ENCODE measurements at regions not wholly inside any gene's neighbourhood (a gene's known extent, or its start where the extent isn't known, plus 50 kb on each side); places are given as distances from the start of the nearest gene placed in this dataset.

- TF ChIP-seq POLR2A (IDR thresholded peaks at IDR 0.05) (no peak), CTCF (IDR thresholded peaks at IDR 0.05) (no peak)
- intact Hi-C loops (cut with DNase I): no loop called here
- Histone ChIP-seq H3K9me3 (no peaks in the 10 kb centered on the region), H3K36me3 (replicated peaks in 1 of 2; ENCODE audit: insufficient read depth in 1 of 2, low read depth in 2 of 2) (no peaks in the 10 kb centered on the region), H3K4me1 (no peaks in the 10 kb centered on the region), H3K27me3 (no peaks in the 10 kb centered on the region), H3K27ac (no peak overlapping the region), H3K4me3 (no peak overlapping the region)
- 81 to 95% methylated on average over 6 of the region's 6 CpGs for whole genome bisulfite sequencing, 2 donors
- DNase-seq: no peak
- no peak for ATAC-seq
These were observed 227.0 kb upstream of the RFC3 start for GRCh38 chr13:33590936-33591335.

GRCh38 chr13:33606692-33607091 is 211.3 kb upstream of the RFC3 start:
- no peak for DNase-seq
- TF ChIP-seq CTCF (IDR thresholded peaks at IDR 0.05) (no peak), POLR2A (IDR thresholded peaks at IDR 0.05) (no peak)
- 74 to 88% methylated on average over 7 of the region's 7 CpGs for WGBS, 2 donors
- no peak for ATAC-seq
- H3K27me3 ChIP-seq: no peaks in the 10 kb centered on the region
- no peak overlapping the region for H3K4me3 ChIP-seq
- no peaks in the 10 kb centered on the region for H3K9me3 ChIP-seq
- H3K36me3 ChIP-seq (replicated peaks in 1 of 2; ENCODE audit: insufficient read depth in 1 of 2, low read depth in 2 of 2): no peaks in the 10 kb centered on the region
- intact Hi-C loops (cut with DNase I): no loop called here
- peaks cover 16% of the 10 kb centered on the region for H3K4me1 ChIP-seq
- no peak overlapping the region for H3K27ac ChIP-seq

- Histone ChIP-seq H3K4me3 (no peak overlapping the region), H3K27ac (peak overlapping the region; percentile 13 to 77 (median 74)), H3K9me3 (no peaks in the 10 kb centered on the region), H3K27me3 (no peaks in the 10 kb centered on the region), H3K36me3 (replicated peaks in 1 of 2; ENCODE audit: insufficient read depth in 1 of 2, low read depth in 2 of 2) (no peaks in the 10 kb centered on the region), H3K4me1 (peaks cover 21% of the 10 kb centered on the region)
- DNase-seq (peak in 1 of 4 donors; percentile 23), ATAC-seq (peak; percentile 30)
- intact Hi-C loops (cut with DNase I): no loop called here
- 81 to 88% methylated on average over 21 to 27 of the region's 27 CpGs for WGBS, 2 donors
- TF ChIP-seq CTCF (IDR thresholded peaks at IDR 0.05): no peak
- TF ChIP-seq POLR2A (IDR thresholded peaks at IDR 0.05): no peak
These were observed 207.4 kb upstream of the RFC3 start for GRCh38 chr13:33610438-33611120.

- no peak overlapping the region for H3K4me3 ChIP-seq
- no peak for TF ChIP-seq POLR2A (IDR thresholded peaks at IDR 0.05)
- no peak for TF ChIP-seq CTCF (IDR thresholded peaks at IDR 0.05)
These were observed 206.7 kb upstream of the RFC3 start for GRCh38 chr13:33611121-33611805.

More at GRCh38 chr13:33611121-33611805, 206.7 kb upstream of the RFC3 start:
- ATAC-seq (peak; percentile 81), DNase-seq (peak; percentile 34 to 63 (median 60))
- 37 to 46% methylated on average over 14 of the region's 14 CpGs for WGBS, 2 donors
- peaks cover 21% of the 10 kb centered on the region for H3K4me1 ChIP-seq
- H3K36me3 ChIP-seq (replicated peaks in 1 of 2; ENCODE audit: insufficient read depth in 1 of 2, low read depth in 2 of 2): no peaks in the 10 kb centered on the region
- H3K27ac ChIP-seq: peak overlapping the region; percentile 13 to 77 (median 74)
- intact Hi-C loops (cut with DNase I): no loop called here
- H3K27me3 ChIP-seq: no peaks in the 10 kb centered on the region
- H3K9me3 ChIP-seq: no peaks in the 10 kb centered on the region
